UCSD-AML1 (cell line): ENCODE measurements at regions not wholly inside any gene's neighbourhood (a gene's known extent, or its start where the extent isn't known, plus 50 kb on each side); places are given as distances from the start of the nearest gene placed in this dataset.
"Not testable (repeated sequence)": the region's sequence is repeated elsewhere in the genome, so short reads cannot be mapped to it uniquely, and the experiment has no call there.

Experiments used
- DNase-seq: peaks from one replicate; lab custom pipeline; 2025; ENCODE audit not compliant: unreplicated experiment; lab: John Stamatoyannopoulos, UW

DNA sequence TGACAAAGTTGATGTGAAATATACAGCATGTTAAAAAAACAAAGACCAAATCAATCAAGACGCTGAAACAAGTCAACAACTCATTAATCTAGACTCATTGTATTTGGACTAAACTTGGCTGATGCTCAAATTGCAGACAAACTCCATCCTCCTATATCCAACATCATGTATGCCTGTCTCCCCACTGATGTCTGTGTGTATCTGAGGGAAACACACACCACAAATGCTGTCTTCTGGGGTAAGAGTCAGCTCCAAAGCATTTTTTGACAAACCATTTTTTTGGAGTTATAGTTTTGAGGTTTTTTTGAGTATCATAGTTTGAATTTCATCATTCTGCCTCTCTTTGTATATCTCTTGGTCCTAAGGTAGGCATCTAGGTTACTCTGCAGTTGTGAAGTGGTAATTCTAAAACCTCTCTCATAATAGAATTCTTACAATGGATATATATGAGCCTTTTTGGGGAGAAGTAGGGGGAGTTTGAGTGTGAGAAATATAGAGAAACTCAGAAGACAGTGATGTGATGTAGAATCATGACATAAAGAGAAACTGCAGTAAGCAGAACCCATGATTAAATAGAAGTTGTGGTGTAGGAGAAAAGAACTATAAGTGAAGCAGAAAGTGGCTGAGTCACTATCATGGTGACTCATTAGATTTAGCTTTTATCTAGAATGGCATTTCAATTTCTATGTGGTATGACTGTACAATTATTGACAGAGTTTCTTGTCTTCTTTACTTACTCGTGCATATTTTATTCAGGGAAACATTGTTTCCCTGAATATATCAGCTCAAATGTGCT lies 1531.1 kb upstream of the LRRTM3 start:
- no peak for DNase-seq

GRCh38 chr10:65395631-65396030 lies 1530.2 kb upstream of the LRRTM3 start:
- DNase-seq, result no peak

- DNase-seq, result no peak
Observed at GRCh38 chr10:65396997-65397396, 1528.8 kb upstream of the LRRTM3 start.

DNA sequence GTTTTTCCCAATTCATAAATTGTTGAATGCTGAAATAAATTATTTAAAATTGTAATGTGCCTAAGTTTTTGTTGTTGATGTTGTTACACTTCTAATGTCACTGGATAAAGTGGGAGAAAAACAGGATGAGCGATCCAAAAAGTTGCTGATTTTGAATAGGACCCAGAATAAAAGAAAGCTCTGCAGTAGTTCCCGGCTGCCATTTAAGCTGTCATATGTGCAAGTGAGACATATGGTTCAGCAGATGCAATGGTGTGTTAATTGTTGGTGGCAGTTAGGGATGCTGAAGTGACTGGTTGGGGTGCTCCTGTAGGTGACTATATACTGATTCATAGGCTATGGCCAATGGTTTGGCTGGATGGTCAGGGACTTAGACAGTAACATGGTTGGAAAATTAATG lies 1517.4 kb upstream of the LRRTM3 start:
- peak; percentile 1 for DNase-seq

- no peak for DNase-seq
Observed at GRCh38 chr10:65413001-65413400, 1512.8 kb upstream of the LRRTM3 start.

- DNase-seq, result no peak
Observed at GRCh38 chr10:65415318-65415717, 1510.5 kb upstream of the LRRTM3 start.

- DNase-seq, result no peak
Observed at GRCh38 chr10:65416094-65416493, 1509.7 kb upstream of the LRRTM3 start.

- no peak for DNase-seq
Observed at GRCh38 chr10:65419629-65420028, 1506.2 kb upstream of the LRRTM3 start.

DNA sequence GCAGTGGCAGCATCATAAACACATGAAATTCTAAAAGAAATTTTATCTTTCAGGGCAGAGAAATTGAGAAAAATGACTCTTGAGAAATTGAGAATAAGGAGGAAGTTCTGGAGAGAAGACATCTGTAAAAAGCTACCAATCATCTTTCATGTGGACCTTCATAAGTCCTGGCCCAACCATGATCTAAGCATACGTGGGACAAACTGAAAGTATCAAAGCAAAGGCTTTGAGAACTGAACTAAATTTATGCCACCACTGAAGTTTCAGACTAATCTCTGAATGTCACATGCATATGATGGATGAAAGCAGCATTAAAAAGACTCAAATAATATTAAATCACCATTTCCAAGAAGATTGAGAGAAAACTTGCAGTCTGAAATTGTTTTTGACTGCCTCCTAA lies 1502.8 kb upstream of the LRRTM3 start:
- no peak for DNase-seq

GRCh38 chr10:65429381-65429780 lies 1496.5 kb upstream of the LRRTM3 start:
- DNase-seq, result not testable (repeated sequence)

GRCh38 chr10:65430979-65431378 lies 1494.9 kb upstream of the LRRTM3 start:
- no peak for DNase-seq

- no peak for DNase-seq
Observed at GRCh38 chr10:65470986-65471385, 1454.8 kb upstream of the LRRTM3 start.

DNA sequence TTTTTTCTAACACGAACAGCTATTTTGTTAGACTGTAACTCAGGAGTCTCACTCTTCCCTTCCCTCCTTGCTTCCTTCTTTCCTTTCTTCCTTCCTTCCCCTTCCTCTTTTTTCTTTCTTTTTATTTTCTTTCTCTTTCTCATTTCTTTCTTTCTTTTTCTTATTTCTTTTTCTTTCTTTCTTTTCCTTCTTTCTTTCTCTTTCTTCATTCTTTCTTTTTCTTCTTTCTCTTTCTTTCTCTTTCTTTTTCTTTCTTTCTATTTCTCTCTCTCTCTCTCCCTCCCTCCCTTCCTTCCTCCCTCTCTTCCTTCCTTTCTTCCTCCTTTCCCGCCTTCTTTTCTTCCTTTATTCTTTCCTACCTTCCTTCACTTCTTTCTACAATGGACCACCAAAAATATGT lies 1443.0 kb upstream of the LRRTM3 start:
- DNase-seq, result no peak

DNA sequence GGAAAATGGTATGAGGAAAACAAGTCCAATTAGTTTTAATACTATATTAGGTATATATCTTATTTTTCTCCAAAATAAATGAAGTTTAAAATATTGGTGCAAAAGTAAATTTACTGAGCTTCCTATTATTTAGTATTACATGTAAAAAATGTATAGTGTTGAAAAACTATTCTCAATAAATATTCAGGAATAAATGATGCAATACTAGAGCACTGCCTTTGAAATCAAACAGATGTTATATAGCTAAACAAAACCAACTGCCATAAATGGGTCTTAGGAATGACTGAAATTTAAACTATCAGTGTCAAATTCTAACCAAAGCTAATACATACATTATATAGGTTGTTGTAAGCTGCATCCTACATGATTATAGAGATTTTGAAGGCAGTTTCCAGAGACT lies 1434.0 kb upstream of the LRRTM3 start:
- no peak for DNase-seq

DNA sequence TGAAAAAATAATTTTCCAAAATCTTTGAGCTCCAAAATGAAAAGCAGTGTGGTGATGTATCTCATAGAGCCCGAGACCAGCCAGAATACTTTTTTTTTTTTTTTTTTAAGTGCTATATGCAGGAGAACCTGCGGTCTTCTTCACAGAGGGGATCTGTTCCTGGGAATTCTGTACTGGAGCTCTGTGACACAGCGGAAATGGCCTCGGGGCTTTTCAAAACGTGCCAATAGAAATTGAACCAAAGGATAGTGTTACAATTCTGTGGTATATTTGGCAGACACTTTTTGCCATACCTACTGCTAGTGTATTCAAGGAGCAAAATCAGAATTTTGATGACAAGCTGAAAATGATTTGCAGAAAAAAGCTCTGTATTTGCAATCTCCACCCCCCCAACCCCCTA lies 1429.3 kb upstream of the LRRTM3 start:
- no peak for DNase-seq

GRCh38 chr10:65497837-65498236 lies 1428.0 kb upstream of the LRRTM3 start:
- no peak for DNase-seq

DNA sequence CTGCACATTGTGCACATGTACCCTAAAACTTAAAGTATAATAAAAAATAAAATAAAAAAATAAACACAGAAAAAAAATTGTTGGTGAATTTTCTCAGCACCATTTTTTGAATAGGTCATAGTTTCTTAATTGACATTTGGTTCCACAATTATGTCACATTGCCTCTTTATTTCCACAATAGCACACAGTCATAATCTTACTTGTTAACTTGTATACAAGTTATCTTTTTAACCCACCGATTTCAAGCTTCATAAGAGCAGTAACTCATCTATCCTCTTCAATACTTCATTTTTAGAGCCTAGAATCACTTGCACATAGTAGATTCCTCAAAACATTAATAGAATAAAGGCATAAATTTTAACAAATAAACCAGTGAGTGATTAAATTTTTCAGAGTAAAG lies 1425.1 kb upstream of the LRRTM3 start:
- DNase-seq, result no peak

- DNase-seq, result no peak
Observed at GRCh38 chr10:65501259-65501658, 1424.6 kb upstream of the LRRTM3 start.

DNA sequence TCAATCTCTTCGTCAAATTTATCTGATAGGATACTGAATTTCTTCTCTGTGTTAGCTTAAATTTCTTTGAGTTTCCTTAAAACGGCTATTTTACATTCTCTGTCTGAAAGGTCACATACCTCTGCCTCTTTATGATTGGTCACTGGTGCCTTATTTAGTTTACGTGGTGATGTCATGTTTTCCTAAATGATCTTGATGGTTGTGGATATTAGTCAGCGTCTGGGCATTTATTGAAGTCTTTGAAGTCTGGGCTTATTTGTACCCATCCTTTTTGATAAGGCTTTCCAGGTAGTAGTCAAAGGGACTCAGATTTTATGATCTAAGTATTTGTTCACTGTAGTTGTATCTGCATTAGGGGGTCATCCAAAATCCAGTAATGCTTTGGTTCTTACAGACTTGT lies 1407.5 kb upstream of the LRRTM3 start:
- no peak for DNase-seq

DNA sequence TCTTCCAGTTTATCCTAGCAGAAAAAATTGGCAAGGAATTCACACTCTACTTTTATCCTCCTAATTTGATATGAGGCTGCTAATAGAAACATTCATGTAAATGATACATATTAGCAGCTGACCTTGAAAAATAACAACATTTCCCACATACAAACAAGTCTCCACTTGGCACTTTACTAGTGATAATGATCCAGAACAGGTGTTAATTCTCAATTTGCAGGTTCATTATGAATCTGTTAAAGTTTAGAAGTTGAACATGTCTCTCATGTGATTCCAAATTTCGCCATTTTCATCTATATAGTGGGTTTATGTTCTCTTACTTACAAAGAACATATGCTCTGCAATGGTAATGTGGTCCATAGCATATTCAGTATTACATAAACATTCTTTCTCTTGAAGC lies 1396.8 kb upstream of the LRRTM3 start:
- no peak for DNase-seq

DNA sequence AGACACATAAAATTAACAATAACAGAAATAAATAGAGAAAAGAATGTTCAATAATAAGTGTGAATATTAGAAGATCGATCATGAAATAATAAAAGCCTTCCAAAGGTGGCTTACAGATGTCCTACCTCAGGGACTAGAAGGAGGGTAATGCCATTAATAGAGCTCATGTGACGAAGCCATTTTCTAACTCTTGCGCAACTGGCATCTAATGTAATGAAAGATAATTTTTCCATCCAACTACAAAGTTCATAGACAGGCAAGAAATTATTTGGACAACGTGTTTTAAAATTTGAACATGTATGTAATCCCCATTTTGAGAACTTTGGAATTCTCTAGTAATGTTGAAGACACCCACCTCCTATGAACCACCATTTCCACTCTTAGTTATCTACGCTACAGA lies 1394.3 kb upstream of the LRRTM3 start:
- DNase-seq, result no peak

- DNase-seq, result no peak
Observed at GRCh38 chr10:65534771-65535170, 1391.1 kb upstream of the LRRTM3 start.

GRCh38 chr10:65544756-65545155 lies 1381.1 kb upstream of the LRRTM3 start:
- DNase-seq, result no peak
